HG03378 (cell line): ENCODE measurements at regions not wholly inside any gene's neighbourhood (a gene's known extent, or its start where the extent isn't known, plus 50 kb on each side); places are given as distances from the start of the nearest gene placed in this dataset.

Source experiments
- ATAC-seq: cut with Tn5 transposase; IDR thresholded peaks from one replicate; pipeline ENCODE4 v1.9.1; 2021; ENCODE audit warnings: mild to moderate bottlenecking, moderate library complexity; ENCODE audit not compliant: unreplicated experiment

- no peak for ATAC-seq
These were observed 92.1 kb upstream of the FZD10 start for GRCh38 chr12:130070126-130070611.

- no peak for ATAC-seq
These were observed 88.5 kb upstream of the FZD10 start for GRCh38 chr12:130073721-130074120.

- ATAC-seq = no peak
These were observed 87.4 kb upstream of the FZD10 start for GRCh38 chr12:130074661-130075406.

- no peak for ATAC-seq
These were observed 86.7 kb upstream of the FZD10 start for GRCh38 chr12:130075497-130076076.

GRCh38 chr12:130076126-130076525 is 86.1 kb upstream of the FZD10 start:
- no peak for ATAC-seq

GRCh38 chr12:130076752-130077151 is 85.5 kb upstream of the FZD10 start:
- ATAC-seq = no peak

GRCh38 chr12:130078852-130079251 is 83.4 kb upstream of the FZD10 start:
- no peak for ATAC-seq

GRCh38 chr12:130079279-130079678 is 83.0 kb upstream of the FZD10 start:
- no peak for ATAC-seq

- ATAC-seq = no peak
These were observed 82.1 kb upstream of the FZD10 start for GRCh38 chr12:130080205-130080604.

- no peak for ATAC-seq
These were observed 81.0 kb upstream of the FZD10 start for GRCh38 chr12:130081117-130081805.

- no peak for ATAC-seq
These were observed 79.3 kb upstream of the FZD10 start for GRCh38 chr12:130083002-130083401.

GRCh38 chr12:130083734-130084133 is 78.5 kb upstream of the FZD10 start:
- ATAC-seq = no peak

GRCh38 chr12:130084359-130084758 is 77.9 kb upstream of the FZD10 start:
- ATAC-seq = no peak

- no peak for ATAC-seq
These were observed 76.0 kb upstream of the FZD10 start for GRCh38 chr12:130086248-130086647.

- no peak for ATAC-seq
These were observed 75.5 kb upstream of the FZD10 start for GRCh38 chr12:130086797-130087196.

- no peak for ATAC-seq
These were observed 75.0 kb upstream of the FZD10 start for GRCh38 chr12:130087222-130087621.

- ATAC-seq = no peak
These were observed 73.8 kb upstream of the FZD10 start for GRCh38 chr12:130088504-130088903.

GRCh38 chr12:130090542-130090941 is 71.7 kb upstream of the FZD10 start:
- ATAC-seq = no peak

GRCh38 chr12:130093380-130093779 is 68.9 kb upstream of the FZD10 start:
- ATAC-seq = no peak

GRCh38 chr12:130097342-130097741 is 64.9 kb upstream of the FZD10 start:
- ATAC-seq = no peak

- no peak for ATAC-seq
These were observed 64.4 kb upstream of the FZD10 start for GRCh38 chr12:130097798-130098255.
